ENCODE measurements at regions not wholly inside any gene's neighbourhood (a gene's known extent, or its start where the extent isn't known, plus 50 kb on each side); places are given as distances from the start of the nearest gene placed in this dataset.

DNA sequence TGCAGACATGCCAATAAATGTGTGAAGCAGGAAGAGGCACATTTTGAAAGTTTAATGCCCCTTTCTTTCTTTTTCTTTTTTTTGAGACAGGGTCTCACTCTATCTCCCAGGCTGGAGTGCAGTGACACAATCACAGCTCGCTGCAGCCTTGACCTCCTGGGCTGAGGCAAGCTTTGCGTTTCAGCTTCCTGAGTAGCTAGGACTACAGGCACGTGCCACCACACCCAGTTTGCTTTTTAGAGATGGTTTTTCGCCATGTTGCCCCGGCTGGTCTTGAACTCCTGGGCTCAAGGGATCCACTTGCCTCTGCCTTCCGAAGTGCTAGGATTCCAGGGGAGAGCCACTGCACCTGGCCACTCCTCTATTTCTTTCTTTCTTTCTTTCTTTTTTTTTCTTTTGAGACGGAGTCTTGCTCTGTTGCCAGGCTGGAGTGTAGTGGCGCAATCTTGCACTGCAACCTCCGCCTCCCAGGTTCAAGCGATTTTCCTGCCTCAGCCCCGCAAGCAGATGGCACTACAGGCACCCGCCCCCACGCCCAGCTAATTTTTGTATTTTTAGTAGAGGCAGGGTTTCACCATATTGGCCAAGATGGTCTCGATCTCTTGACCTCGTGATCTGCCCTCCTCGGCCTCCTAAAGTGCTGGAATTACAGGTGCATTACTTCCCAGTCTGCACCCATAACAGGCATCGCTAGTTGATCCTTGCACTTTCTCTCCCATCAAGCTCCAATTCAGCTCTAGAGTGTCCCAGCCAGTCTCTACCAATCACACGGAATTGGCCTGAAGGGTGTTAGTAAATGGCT lies 77.5 kb upstream of the RUNX3 start (continued):
- TF ChIP-seq, protein P1, sequence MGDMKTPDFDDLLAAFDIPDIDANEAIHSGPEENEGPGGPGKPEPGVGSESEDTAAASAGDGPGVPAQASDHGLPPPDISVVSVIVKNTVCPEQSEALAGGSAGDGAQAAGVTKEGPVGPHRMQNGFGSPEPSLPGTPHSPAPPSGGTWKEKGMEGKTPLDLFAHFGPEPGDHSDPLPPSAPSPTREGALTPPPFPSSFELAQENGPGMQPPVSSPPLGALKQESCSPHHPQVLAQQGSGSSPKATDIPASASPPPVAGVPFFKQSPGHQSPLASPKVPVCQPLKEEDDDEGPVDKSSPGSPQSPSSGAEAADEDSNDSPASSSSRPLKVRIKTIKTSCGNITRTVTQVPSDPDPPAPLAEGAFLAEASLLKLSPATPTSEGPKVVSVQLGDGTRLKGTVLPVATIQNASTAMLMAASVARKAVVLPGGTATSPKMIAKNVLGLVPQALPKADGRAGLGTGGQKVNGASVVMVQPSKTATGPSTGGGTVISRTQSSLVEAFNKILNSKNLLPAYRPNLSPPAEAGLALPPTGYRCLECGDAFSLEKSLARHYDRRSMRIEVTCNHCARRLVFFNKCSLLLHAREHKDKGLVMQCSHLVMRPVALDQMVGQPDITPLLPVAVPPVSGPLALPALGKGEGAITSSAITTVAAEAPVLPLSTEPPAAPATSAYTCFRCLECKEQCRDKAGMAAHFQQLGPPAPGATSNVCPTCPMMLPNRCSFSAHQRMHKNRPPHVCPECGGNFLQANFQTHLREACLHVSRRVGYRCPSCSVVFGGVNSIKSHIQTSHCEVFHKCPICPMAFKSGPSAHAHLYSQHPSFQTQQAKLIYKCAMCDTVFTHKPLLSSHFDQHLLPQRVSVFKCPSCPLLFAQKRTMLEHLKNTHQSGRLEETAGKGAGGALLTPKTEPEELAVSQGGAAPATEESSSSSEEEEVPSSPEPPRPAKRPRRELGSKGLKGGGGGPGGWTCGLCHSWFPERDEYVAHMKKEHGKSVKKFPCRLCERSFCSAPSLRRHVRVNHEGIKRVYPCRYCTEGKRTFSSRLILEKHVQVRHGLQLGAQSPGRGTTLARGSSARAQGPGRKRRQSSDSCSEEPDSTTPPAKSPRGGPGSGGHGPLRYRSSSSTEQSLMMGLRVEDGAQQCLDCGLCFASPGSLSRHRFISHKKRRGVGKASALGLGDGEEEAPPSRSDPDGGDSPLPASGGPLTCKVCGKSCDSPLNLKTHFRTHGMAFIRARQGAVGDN (CRISPR knock-in tag; IDR thresholded peaks at IDR 0.05), result peak; percentile 25
- TF ChIP-seq, protein P2, sequence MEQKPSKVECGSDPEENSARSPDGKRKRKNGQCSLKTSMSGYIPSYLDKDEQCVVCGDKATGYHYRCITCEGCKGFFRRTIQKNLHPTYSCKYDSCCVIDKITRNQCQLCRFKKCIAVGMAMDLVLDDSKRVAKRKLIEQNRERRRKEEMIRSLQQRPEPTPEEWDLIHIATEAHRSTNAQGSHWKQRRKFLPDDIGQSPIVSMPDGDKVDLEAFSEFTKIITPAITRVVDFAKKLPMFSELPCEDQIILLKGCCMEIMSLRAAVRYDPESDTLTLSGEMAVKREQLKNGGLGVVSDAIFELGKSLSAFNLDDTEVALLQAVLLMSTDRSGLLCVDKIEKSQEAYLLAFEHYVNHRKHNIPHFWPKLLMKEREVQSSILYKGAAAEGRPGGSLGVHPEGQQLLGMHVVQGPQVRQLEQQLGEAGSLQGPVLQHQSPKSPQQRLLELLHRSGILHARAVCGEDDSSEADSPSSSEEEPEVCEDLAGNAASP (CRISPR knock-in tag; IDR thresholded peaks at IDR 0.05; ENCODE audit: borderline replicate concordance), result peak; percentile 65; the same call in 1 of the 2 replicates
- TF ChIP-seq, protein P3, sequence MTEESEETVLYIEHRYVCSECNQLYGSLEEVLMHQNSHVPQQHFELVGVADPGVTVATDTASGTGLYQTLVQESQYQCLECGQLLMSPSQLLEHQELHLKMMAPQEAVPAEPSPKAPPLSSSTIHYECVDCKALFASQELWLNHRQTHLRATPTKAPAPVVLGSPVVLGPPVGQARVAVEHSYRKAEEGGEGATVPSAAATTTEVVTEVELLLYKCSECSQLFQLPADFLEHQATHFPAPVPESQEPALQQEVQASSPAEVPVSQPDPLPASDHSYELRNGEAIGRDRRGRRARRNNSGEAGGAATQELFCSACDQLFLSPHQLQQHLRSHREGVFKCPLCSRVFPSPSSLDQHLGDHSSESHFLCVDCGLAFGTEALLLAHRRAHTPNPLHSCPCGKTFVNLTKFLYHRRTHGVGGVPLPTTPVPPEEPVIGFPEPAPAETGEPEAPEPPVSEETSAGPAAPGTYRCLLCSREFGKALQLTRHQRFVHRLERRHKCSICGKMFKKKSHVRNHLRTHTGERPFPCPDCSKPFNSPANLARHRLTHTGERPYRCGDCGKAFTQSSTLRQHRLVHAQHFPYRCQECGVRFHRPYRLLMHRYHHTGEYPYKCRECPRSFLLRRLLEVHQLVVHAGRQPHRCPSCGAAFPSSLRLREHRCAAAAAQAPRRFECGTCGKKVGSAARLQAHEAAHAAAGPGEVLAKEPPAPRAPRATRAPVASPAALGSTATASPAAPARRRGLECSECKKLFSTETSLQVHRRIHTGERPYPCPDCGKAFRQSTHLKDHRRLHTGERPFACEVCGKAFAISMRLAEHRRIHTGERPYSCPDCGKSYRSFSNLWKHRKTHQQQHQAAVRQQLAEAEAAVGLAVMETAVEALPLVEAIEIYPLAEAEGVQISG (CRISPR knock-in tag; IDR thresholded peaks at IDR 0.05), result peak; percentile 35; the same call in 1 of the 2 replicates
- 0 out of 2 replicates have a peak, but pooled peaks have one; percentile 19 for TF ChIP-seq RXRA (CRISPR knock-in tag; IDR thresholded peaks at IDR 0.05)

Data from HepG2 (cell line).